ENCODE measurements at regions not wholly inside any gene's neighbourhood (a gene's known extent, or its start where the extent isn't known, plus 50 kb on each side); places are given as distances from the start of the nearest gene placed in this dataset.

- no peaks in the 10 kb centered on the region for H3K9me3 ChIP-seq (ENCODE audit: control insufficient read depth, low read depth, low read length)
- H4K20me1 ChIP-seq (ENCODE audit: control insufficient read depth, insufficient read depth, insufficient read length): no peaks in the 10 kb centered on the region
- no peaks in the 10 kb centered on the region for H3K23me2 ChIP-seq (ENCODE audit: insufficient read length, low read depth, low read length, poor library complexity, severe bottlenecking)
- H3K27ac Mint-ChIP-seq: no peak overlapping the region
- H3K4me3 Mint-ChIP-seq: no peak overlapping the region
- H3K79me1 ChIP-seq (ENCODE audit: insufficient read depth, low read depth, low read length, poor library complexity, severe bottlenecking): no peaks in the 10 kb centered on the region
- H2BK120ac ChIP-seq (ENCODE audit: low read depth, low read length, poor library complexity, severe bottlenecking): no peak overlapping the region
- no peak overlapping the region for H2BK15ac ChIP-seq (ENCODE audit: low read depth, low read length)
- no peak overlapping the region for H4K8ac ChIP-seq (replicated peaks; ENCODE audit: insufficient read length, low read depth, low read length)
- H3K27me3 Mint-ChIP-seq (ENCODE audit: low read depth): peaks cover 7% of the 10 kb centered on the region
- no peak overlapping the region for H3K56ac ChIP-seq (ENCODE audit: insufficient read length, low read depth, low read length)
- no peaks in the 10 kb centered on the region for H3K79me2 ChIP-seq (ENCODE audit: insufficient read depth, low read length)
- no peak for TF ChIP-seq CTCF (conservative IDR thresholded peaks at IDR 0.05)
- no peak overlapping the region for H2AK5ac ChIP-seq (ENCODE audit: insufficient read length, low read length)
- H3K4me2 ChIP-seq (ENCODE audit: insufficient read depth, insufficient read length, low read length): no peak overlapping the region
- H2BK12ac ChIP-seq (ENCODE audit: insufficient read length, low read depth, low read length): no peak overlapping the region
- no peaks in the 10 kb centered on the region for H3K27me3 ChIP-seq (ENCODE audit: insufficient read depth, low read length)
- H3K4me1 ChIP-seq (ENCODE audit: insufficient read depth, low read length): peaks cover 3% of the 10 kb centered on the region; the same call in 1 of the 2 replicates
- no peak overlapping the region for H3K14ac ChIP-seq (ENCODE audit: insufficient read depth, low read length)
- H3K9me3 Mint-ChIP-seq: no peaks in the 10 kb centered on the region
- no peak overlapping the region for H2BK20ac ChIP-seq (ENCODE audit: low read depth, low read length, poor library complexity, severe bottlenecking)
- H4K91ac ChIP-seq (ENCODE audit: insufficient read length, low read depth, low read length): no peak overlapping the region
- H3K18ac ChIP-seq (ENCODE audit: insufficient read length, low read depth, low read length): no peak overlapping the region
- no peak overlapping the region for H3K27ac ChIP-seq (ENCODE audit: insufficient read length, low read depth, low read length)
- WGBS (ENCODE audit: extremely low coverage, insufficient read length, low lambda C conversion rate): no CpG with 5 or more reads among the region's 2 CpGs
- no peak for DNase-seq
- H2BK5ac ChIP-seq (ENCODE audit: insufficient read length, low read length): no peak overlapping the region
- H3K4me1 Mint-ChIP-seq: peaks cover 23 to 26% of the 10 kb centered on the region in 2 experiments
- no peak overlapping the region for H3K4ac ChIP-seq (ENCODE audit: low read depth, low read length)
- no peak overlapping the region for H4K5ac ChIP-seq (ENCODE audit: insufficient read length, low read depth, low read length)
- no peak overlapping the region for H3K9ac ChIP-seq (ENCODE audit: extremely low read depth, insufficient read length, low read length)
- no peak overlapping the region for H2AFZ ChIP-seq (ENCODE audit: low read length)
- no peak overlapping the region for H3K23ac ChIP-seq (ENCODE audit: insufficient read length, low read depth, low read length)
- no peaks in the 10 kb centered on the region; a peak in 1 of 7 replicates for H3K36me3 Mint-ChIP-seq (ENCODE audit: insufficient read depth in 1 of 3, low read depth in 3 of 3)
- H3T11ph ChIP-seq (ENCODE audit: low read length): no peak overlapping the region
Observed at GRCh38 chr19:28505933-28506332, 707.0 kb downstream of the UQCRFS1 start.
